ENCODE measurements at regions not wholly inside any gene's neighbourhood (a gene's known extent, or its start where the extent isn't known, plus 50 kb on each side); places are given as distances from the start of the nearest gene placed in this dataset.

DNA sequence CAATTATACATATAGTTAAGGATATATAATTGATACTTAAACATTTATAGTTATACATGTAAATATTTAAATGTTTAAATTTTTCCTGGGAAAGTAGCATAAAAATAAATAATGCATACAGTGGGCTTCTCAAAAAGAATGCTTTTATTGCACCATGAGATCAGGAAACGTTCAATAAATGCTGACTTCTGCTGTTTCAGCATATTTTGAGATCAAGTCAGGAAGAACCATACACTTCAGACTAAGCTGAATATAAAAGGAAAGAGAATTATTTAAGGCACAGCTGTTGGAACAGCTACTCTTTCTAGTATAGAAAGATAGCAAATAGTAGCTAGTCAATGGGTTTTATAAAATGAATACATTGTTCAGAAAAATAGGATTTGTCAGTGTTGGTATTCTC is 1462.3 kb upstream of the CADM2 start:
- TF ChIP-seq, protein P1, sequence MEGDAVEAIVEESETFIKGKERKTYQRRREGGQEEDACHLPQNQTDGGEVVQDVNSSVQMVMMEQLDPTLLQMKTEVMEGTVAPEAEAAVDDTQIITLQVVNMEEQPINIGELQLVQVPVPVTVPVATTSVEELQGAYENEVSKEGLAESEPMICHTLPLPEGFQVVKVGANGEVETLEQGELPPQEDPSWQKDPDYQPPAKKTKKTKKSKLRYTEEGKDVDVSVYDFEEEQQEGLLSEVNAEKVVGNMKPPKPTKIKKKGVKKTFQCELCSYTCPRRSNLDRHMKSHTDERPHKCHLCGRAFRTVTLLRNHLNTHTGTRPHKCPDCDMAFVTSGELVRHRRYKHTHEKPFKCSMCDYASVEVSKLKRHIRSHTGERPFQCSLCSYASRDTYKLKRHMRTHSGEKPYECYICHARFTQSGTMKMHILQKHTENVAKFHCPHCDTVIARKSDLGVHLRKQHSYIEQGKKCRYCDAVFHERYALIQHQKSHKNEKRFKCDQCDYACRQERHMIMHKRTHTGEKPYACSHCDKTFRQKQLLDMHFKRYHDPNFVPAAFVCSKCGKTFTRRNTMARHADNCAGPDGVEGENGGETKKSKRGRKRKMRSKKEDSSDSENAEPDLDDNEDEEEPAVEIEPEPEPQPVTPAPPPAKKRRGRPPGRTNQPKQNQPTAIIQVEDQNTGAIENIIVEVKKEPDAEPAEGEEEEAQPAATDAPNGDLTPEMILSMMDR (IDR thresholded peaks at IDR 0.05), result no peak
- no peak for TF ChIP-seq POLR2A (IDR thresholded peaks at IDR 0.05)

Data from body of pancreas (tissue), 4 donors.